ENCODE measurements at regions not wholly inside any gene's neighbourhood (a gene's known extent, or its start where the extent isn't known, plus 50 kb on each side); places are given as distances from the start of the nearest gene placed in this dataset.
A peak's percentile ranks its signal among the peaks of the same experiment; 100 is the strongest.

DNA sequence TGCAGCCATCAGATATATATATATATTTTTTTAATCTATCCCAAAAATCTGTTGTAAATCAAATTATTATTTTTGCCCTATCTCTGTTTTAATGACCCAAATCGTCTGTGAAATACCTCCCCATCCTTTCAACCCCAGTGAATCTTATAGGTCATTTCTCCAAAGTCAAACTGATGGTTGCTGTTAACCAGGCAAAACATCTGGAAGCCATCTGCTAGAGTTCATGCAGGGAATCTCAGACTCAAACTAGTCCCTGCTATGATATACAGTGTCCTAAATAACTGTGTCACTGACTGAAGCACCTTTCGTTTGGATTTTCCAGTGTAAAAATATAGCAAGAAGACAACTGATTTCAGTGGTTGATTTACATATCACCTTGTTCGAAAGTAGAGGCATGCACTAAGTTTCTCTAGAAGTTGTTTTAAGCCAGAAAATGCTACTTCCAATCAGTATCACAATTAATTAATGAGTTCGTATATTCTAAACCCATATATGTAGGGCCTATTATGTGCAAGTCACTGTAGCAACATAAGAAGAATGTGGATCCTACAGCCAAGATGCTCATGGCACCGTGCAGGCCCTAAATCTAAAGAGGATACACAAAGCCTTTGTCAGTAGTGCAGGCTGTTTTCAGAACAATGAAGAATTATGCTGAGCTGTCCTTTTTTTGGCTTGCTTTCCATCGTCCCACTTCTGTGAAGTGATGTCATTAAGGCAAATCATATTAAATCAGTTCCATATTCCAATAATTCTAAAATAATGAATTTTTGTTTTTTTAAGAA lies 566.0 kb downstream of the STK39 start:
- no peaks in the 10 kb centered on the region for H3K4me1 ChIP-seq (ENCODE audit: low read length)
- H3K79me2 ChIP-seq (ENCODE audit: low read length) = no peaks in the 10 kb centered on the region
- H3K27ac ChIP-seq (ENCODE audit: low read length) = no peak overlapping the region
- H3K27me3 ChIP-seq (ENCODE audit: low read length) = no peaks in the 10 kb centered on the region
- H3K36me3 ChIP-seq (ENCODE audit: insufficient read depth, low read length) = no peaks in the 10 kb centered on the region
- no peak overlapping the region for H3K9ac ChIP-seq (ENCODE audit: low read length)
- H3K9me2 ChIP-seq (replicated peaks; ENCODE audit: insufficient read depth, low read length) = no peaks in the 10 kb centered on the region
- H3K4me2 ChIP-seq (ENCODE audit: low read depth, low read length, poor library complexity, severe bottlenecking) = no peak overlapping the region
- no peak overlapping the region for H2AFZ ChIP-seq (ENCODE audit: low read length)
- H4K20me1 ChIP-seq (ENCODE audit: insufficient read depth, low read depth, low read length) = no peaks in the 10 kb centered on the region
- H3K4me3 ChIP-seq (ENCODE audit: low read length) = no peak overlapping the region
- no peak for DNase-seq
- no peaks in the 10 kb centered on the region for H3K9me3 ChIP-seq (ENCODE audit: low read length)

DNA sequence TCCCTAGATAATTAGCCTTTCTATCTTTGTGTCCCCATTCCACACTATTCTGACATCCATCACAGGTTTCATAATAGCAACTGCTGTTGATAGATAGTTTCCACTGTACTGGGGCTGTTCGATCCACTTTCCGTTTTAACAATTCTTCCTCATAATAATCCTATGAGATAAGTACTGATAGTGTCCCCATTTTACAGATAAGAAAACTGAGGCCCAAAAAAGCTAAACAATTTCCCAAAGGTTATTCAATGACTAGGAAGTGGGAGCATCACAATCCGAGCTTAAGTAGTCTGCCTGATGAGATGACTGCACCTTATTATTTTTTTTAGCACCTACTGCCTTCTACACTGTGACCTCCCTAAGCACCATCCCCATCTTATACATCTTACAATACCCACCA lies 569.2 kb downstream of the STK39 start:
- H3K9me3 ChIP-seq (ENCODE audit: low read length) = no peaks in the 10 kb centered on the region
- DNase-seq = no peak
- H3K9me2 ChIP-seq (replicated peaks; ENCODE audit: insufficient read depth, low read length) = no peaks in the 10 kb centered on the region
- no peaks in the 10 kb centered on the region for H3K79me2 ChIP-seq (ENCODE audit: low read length)
- H3K27ac ChIP-seq (ENCODE audit: low read length) = no peak overlapping the region
- H3K4me3 ChIP-seq (ENCODE audit: low read length) = no peak overlapping the region
- H3K4me1 ChIP-seq (ENCODE audit: low read length) = no peaks in the 10 kb centered on the region
- H3K27me3 ChIP-seq (ENCODE audit: low read length) = no peaks in the 10 kb centered on the region
- H2AFZ ChIP-seq (ENCODE audit: low read length) = no peak overlapping the region
- H4K20me1 ChIP-seq (ENCODE audit: insufficient read depth, low read depth, low read length) = no peaks in the 10 kb centered on the region
- no peaks in the 10 kb centered on the region for H3K36me3 ChIP-seq (ENCODE audit: insufficient read depth, low read length)
- no peak overlapping the region for H3K9ac ChIP-seq (ENCODE audit: low read length)
- no peak overlapping the region for H3K4me2 ChIP-seq (ENCODE audit: low read depth, low read length, poor library complexity, severe bottlenecking)

DNA sequence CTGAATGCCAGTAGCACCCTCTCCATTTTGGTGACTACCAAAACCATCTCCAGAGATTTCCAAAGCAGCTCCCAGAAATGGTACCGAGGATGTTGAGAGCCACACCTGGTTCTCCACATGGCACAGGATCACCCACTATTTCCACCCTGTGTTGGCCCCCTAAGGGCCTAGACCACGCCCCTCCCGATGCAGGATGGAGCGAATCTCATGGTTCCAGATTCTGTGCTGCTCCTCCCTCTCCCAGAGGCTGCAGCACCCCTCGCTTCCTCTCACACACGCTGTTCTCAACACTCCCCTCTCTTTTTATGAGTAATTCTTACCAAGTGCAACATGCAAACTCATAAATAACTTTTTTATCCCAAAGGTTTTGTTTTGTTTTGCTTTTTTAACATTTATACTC lies 571.5 kb downstream of the STK39 start:
- H3K4me1 ChIP-seq (ENCODE audit: low read length) = no peaks in the 10 kb centered on the region
- no peaks in the 10 kb centered on the region for H3K9me2 ChIP-seq (replicated peaks; ENCODE audit: insufficient read depth, low read length)
- no peaks in the 10 kb centered on the region for H4K20me1 ChIP-seq (ENCODE audit: insufficient read depth, low read depth, low read length)
- H3K4me3 ChIP-seq (ENCODE audit: low read length) = no peak overlapping the region
- H3K27me3 ChIP-seq (ENCODE audit: low read length) = no peaks in the 10 kb centered on the region
- H3K9ac ChIP-seq (ENCODE audit: low read length) = no peak overlapping the region
- peaks cover 6% of the 10 kb centered on the region for H3K9me3 ChIP-seq (ENCODE audit: low read length)
- no peak overlapping the region for H3K27ac ChIP-seq (ENCODE audit: low read length)
- DNase-seq = peak; percentile 17
- no peaks in the 10 kb centered on the region for H3K79me2 ChIP-seq (ENCODE audit: low read length)
- no peaks in the 10 kb centered on the region for H3K36me3 ChIP-seq (ENCODE audit: insufficient read depth, low read length)
- H2AFZ ChIP-seq (ENCODE audit: low read length) = peak overlapping the region; percentile 14; the same call in 1 of the 2 replicates
- no peak overlapping the region for H3K4me2 ChIP-seq (ENCODE audit: low read depth, low read length, poor library complexity, severe bottlenecking)

- no peaks in the 10 kb centered on the region for H4K20me1 ChIP-seq (ENCODE audit: insufficient read depth, low read depth, low read length)
- H2AFZ ChIP-seq (ENCODE audit: low read length) = no peak overlapping the region
- no peak for DNase-seq
- H3K4me2 ChIP-seq (ENCODE audit: low read depth, low read length, poor library complexity, severe bottlenecking) = no peak overlapping the region
- no peaks in the 10 kb centered on the region for H3K9me2 ChIP-seq (replicated peaks; ENCODE audit: insufficient read depth, low read length)
- H3K4me3 ChIP-seq (ENCODE audit: low read length) = no peak overlapping the region
- no peaks in the 10 kb centered on the region for H3K4me1 ChIP-seq (ENCODE audit: low read length)
- H3K9ac ChIP-seq (ENCODE audit: low read length) = no peak overlapping the region
- H3K9me3 ChIP-seq (ENCODE audit: low read length) = peaks cover 16% of the 10 kb centered on the region
- H3K36me3 ChIP-seq (ENCODE audit: insufficient read depth, low read length) = no peaks in the 10 kb centered on the region
- no peak overlapping the region for H3K27ac ChIP-seq (ENCODE audit: low read length)
- no peaks in the 10 kb centered on the region for H3K27me3 ChIP-seq (ENCODE audit: low read length)
- no peaks in the 10 kb centered on the region for H3K79me2 ChIP-seq (ENCODE audit: low read length)
These were observed 576.8 kb downstream of the STK39 start for GRCh38 chr2:167670588-167670987.

DNA sequence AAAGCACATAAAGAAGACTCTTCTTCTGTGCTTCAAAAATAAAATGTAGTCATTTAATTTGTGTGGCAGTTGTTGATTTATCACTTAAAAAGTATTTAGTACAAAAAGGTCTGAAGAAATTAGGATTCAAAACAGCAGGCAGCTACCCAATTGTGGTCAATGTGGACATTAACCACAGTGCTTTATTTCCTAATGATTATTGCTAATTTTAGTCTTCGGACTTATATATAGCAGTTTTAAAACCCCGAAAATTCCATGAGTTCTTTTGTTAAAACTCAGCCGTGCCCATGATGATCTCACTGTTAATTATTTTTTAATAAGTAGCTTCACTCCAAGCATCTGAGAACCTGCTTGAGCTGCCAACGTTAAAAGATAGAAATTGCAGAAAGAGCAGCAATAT lies 594.3 kb downstream of the STK39 start:
- Histone ChIP-seq H3K36me3 (ENCODE audit: insufficient read depth, low read length) (no peaks in the 10 kb centered on the region), H3K9ac (ENCODE audit: low read length) (no peak overlapping the region), H3K27me3 (ENCODE audit: low read length) (no peaks in the 10 kb centered on the region), H3K79me2 (ENCODE audit: low read length) (no peaks in the 10 kb centered on the region), H3K4me1 (ENCODE audit: low read length) (no peaks in the 10 kb centered on the region), H2AFZ (ENCODE audit: low read length) (no peak overlapping the region), H3K27ac (ENCODE audit: low read length) (no peak overlapping the region), H3K4me3 (ENCODE audit: low read length) (no peak overlapping the region), H3K9me3 (ENCODE audit: low read length) (no peaks in the 10 kb centered on the region), H4K20me1 (ENCODE audit: insufficient read depth, low read depth, low read length) (no peaks in the 10 kb centered on the region), H3K4me2 (ENCODE audit: low read depth, low read length, poor library complexity, severe bottlenecking) (no peak overlapping the region), H3K9me2 (replicated peaks; ENCODE audit: insufficient read depth, low read length) (no peaks in the 10 kb centered on the region)
- no peak for DNase-seq

GRCh38 chr2:167652401-167652800 lies 595.0 kb downstream of the STK39 start:
- no peak overlapping the region for H3K4me2 ChIP-seq (ENCODE audit: low read depth, low read length, poor library complexity, severe bottlenecking)
- H3K27ac ChIP-seq (ENCODE audit: low read length) = no peak overlapping the region
- H3K79me2 ChIP-seq (ENCODE audit: low read length) = no peaks in the 10 kb centered on the region
- no peaks in the 10 kb centered on the region for H3K4me1 ChIP-seq (ENCODE audit: low read length)
- H3K36me3 ChIP-seq (ENCODE audit: insufficient read depth, low read length) = no peaks in the 10 kb centered on the region
- H3K4me3 ChIP-seq (ENCODE audit: low read length) = no peak overlapping the region
- no peaks in the 10 kb centered on the region for H4K20me1 ChIP-seq (ENCODE audit: insufficient read depth, low read depth, low read length)
- H3K9me3 ChIP-seq (ENCODE audit: low read length) = no peaks in the 10 kb centered on the region
- no peaks in the 10 kb centered on the region for H3K27me3 ChIP-seq (ENCODE audit: low read length)
- no peaks in the 10 kb centered on the region for H3K9me2 ChIP-seq (replicated peaks; ENCODE audit: insufficient read depth, low read length)
- no peak overlapping the region for H2AFZ ChIP-seq (ENCODE audit: low read length)
- DNase-seq = no peak
- no peak overlapping the region for H3K9ac ChIP-seq (ENCODE audit: low read length)

DNA sequence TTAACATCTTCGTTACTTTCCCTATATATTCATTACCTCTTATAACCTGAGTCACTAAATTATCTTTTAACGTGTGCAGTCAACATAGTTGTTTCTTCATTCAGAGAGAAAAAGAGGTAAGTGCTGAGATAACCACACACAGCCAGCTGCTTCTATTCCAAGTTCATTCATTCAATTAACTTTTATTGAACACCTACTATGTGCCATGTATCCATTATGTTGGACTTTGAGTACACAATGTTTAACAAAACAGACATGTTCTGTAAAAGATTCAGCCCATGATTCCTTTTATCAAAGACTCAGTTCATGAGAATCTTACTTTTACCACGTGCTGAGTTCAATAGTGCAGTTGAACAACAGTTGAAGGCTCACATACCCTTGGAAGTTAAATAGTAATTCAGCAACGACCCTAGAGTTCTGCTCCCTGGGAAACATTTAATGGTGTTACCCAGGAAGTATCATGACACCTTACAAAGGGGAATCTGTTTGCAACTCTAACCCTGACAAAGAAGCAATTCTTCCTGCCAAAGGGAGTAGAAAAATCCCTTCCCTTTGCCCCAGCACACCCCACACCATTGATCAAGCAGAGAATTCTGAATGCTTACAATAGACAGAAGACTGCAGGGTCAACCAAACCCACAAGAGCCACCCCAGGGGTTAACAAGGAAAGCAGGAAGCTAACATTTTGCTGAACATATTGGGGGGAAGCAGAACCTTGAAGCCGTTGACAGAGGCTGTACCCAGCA lies 595.8 kb downstream of the STK39 start:
- no peaks in the 10 kb centered on the region for H3K36me3 ChIP-seq (ENCODE audit: insufficient read depth, low read length)
- no peaks in the 10 kb centered on the region for H3K27me3 ChIP-seq (ENCODE audit: low read length)
- no peak overlapping the region for H3K4me2 ChIP-seq (ENCODE audit: low read depth, low read length, poor library complexity, severe bottlenecking)
- no peaks in the 10 kb centered on the region for H3K9me2 ChIP-seq (replicated peaks; ENCODE audit: insufficient read depth, low read length)
- H4K20me1 ChIP-seq (ENCODE audit: insufficient read depth, low read depth, low read length) = no peaks in the 10 kb centered on the region
- H3K4me1 ChIP-seq (ENCODE audit: low read length) = no peaks in the 10 kb centered on the region
- no peak for DNase-seq
- no peak overlapping the region for H3K9ac ChIP-seq (ENCODE audit: low read length)
- no peak overlapping the region for H2AFZ ChIP-seq (ENCODE audit: low read length)
- no peaks in the 10 kb centered on the region for H3K79me2 ChIP-seq (ENCODE audit: low read length)
- H3K27ac ChIP-seq (ENCODE audit: low read length) = no peak overlapping the region
- no peak overlapping the region for H3K4me3 ChIP-seq (ENCODE audit: low read length)
- H3K9me3 ChIP-seq (ENCODE audit: low read length) = no peaks in the 10 kb centered on the region

- Histone ChIP-seq H3K36me3 (ENCODE audit: insufficient read depth, low read length) (no peaks in the 10 kb centered on the region), H3K4me3 (ENCODE audit: low read length) (no peak overlapping the region), H3K9me2 (replicated peaks; ENCODE audit: insufficient read depth, low read length) (no peaks in the 10 kb centered on the region), H3K4me2 (ENCODE audit: low read depth, low read length, poor library complexity, severe bottlenecking) (no peak overlapping the region), H3K9ac (ENCODE audit: low read length) (no peak overlapping the region), H3K27me3 (ENCODE audit: low read length) (no peaks in the 10 kb centered on the region), H3K4me1 (ENCODE audit: low read length) (no peaks in the 10 kb centered on the region), H4K20me1 (ENCODE audit: insufficient read depth, low read depth, low read length) (no peaks in the 10 kb centered on the region), H3K27ac (ENCODE audit: low read length) (no peak overlapping the region), H3K79me2 (ENCODE audit: low read length) (no peaks in the 10 kb centered on the region), H2AFZ (ENCODE audit: low read length) (no peak overlapping the region), H3K9me3 (ENCODE audit: low read length) (no peaks in the 10 kb centered on the region)
- DNase-seq = no peak
These were observed 600.8 kb downstream of the STK39 start for GRCh38 chr2:167646557-167646956.

Measured in Karpas-422 (cell line).